ENCODE measurements at regions not wholly inside any gene's neighbourhood (a gene's known extent, or its start where the extent isn't known, plus 50 kb on each side); places are given as distances from the start of the nearest gene placed in this dataset.

- TF ChIP-seq, protein P1, sequence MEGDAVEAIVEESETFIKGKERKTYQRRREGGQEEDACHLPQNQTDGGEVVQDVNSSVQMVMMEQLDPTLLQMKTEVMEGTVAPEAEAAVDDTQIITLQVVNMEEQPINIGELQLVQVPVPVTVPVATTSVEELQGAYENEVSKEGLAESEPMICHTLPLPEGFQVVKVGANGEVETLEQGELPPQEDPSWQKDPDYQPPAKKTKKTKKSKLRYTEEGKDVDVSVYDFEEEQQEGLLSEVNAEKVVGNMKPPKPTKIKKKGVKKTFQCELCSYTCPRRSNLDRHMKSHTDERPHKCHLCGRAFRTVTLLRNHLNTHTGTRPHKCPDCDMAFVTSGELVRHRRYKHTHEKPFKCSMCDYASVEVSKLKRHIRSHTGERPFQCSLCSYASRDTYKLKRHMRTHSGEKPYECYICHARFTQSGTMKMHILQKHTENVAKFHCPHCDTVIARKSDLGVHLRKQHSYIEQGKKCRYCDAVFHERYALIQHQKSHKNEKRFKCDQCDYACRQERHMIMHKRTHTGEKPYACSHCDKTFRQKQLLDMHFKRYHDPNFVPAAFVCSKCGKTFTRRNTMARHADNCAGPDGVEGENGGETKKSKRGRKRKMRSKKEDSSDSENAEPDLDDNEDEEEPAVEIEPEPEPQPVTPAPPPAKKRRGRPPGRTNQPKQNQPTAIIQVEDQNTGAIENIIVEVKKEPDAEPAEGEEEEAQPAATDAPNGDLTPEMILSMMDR (conservative IDR thresholded peaks at IDR 0.05 in 1 of 2, IDR thresholded peaks at IDR 0.05 in 1 of 2; ENCODE audit: extremely low read depth in 1 of 2, insufficient read depth in 1 of 2, low read depth in 1 of 2, low read length in 2 of 2) = no peak
- no peak for TF ChIP-seq EZH2 (IDR thresholded peaks at IDR 0.05; ENCODE audit: borderline replicate concordance, low read length)
These were observed 68.6 kb upstream of the FAM9A start for GRCh38 chrX:8869812-8870211.
